K562 (cell line): ENCODE measurements at regions not wholly inside any gene's neighbourhood (a gene's known extent, or its start where the extent isn't known, plus 50 kb on each side); places are given as distances from the start of the nearest gene placed in this dataset.

Experiments
- ATAC-seq: fragments of 200-7000 bp; cut with Tn5 transposase; 3 replicates; pipeline ENCODE4 v1.9.1; 2020; ENCODE audit warnings: moderate library complexity
- BruUV-seq: library from RNA; stranded (reverse); fragments of 400-500 nt; replicated peaks from 2 replicates; lab custom pipeline; 2021; lab: Mats Ljungman, UMichigan
- CTCF ChIA-PET: fragments of 300-600 bp; formaldehyde crosslinking; extraction: SDS; loops from one replicate; lab custom pipeline; 2021; ENCODE audit warnings: low intra/inter-chr PET ratio; lab: Yijun Ruan, JAX
- POLR2A ChIA-PET: fragments of 300-600, 350-650 bp; sonication (Branson Sonifier 250); formaldehyde crosslinking; extraction: SDS; loops from one replicate; lab custom pipeline; 2021; ENCODE audit warnings: antibody characterized with exemption, inconsistent platforms; lab: Yijun Ruan, JAX
- DNase-seq, 4 experiments: peaks; one replicate each; pipeline versions ENCODE4 v3.0.0 to v3.0.0-alpha.2; 2011 to 2018; ENCODE audit warnings: low spot score in 3 of 4, mixed read lengths in 3 of 4; ENCODE audit errors: extremely low read depth in 1 of 4
- FAIRE-seq: peaks from 2 replicates; lab custom pipeline; 2011; peaks lifted over from hg19 to GRCh38; lab: Jason Lieb, UNC
- H2AFZ ChIP-seq: 2 replicates; pipeline ENCODE4 v1.6.0; 2011; ENCODE audit warnings: low read depth, low read length, control low read depth, inconsistent platforms
- H3K27ac ChIP-seq: fragments of 200-600 bp; 3 replicates; pipeline ENCODE4 v1.8.0; 2011; ENCODE audit warnings: low read depth, mild to moderate bottlenecking, control low read depth, inconsistent platforms, low read length, moderate library complexity, mixed read lengths; ENCODE audit errors: extremely low read depth
- H3K27me3 ChIP-seq, 2 experiments: fragments of 300-600 bp in 1 of 2; 2 replicates in 1 of 2; 3 replicates in 1 of 2; pipeline versions ENCODE4 v1.6.0 to v1.8.0; 2011; ENCODE audit warnings: inconsistent platforms in 2 of 2, low read length in 2 of 2, mild to moderate bottlenecking in 1 of 2, mixed read lengths in 1 of 2, moderate library complexity in 1 of 2; ENCODE audit not compliant: control insufficient read depth in 2 of 2, insufficient read depth in 2 of 2
- H3K36me3 ChIP-seq: fragments of 300-600 bp; 3 replicates; pipeline ENCODE4 v1.8.0; 2011; ENCODE audit warnings: mild to moderate bottlenecking, low read length, inconsistent platforms; ENCODE audit not compliant: control insufficient read depth, insufficient read depth
- H3K4me1 ChIP-seq, 2 experiments: fragments of 200-600 bp in 1 of 2; replicated peaks in 1 of 2; 2 replicates in 1 of 2; 3 replicates in 1 of 2; pipeline versions ENCODE4 v1.5.1 to v1.8.0; 2011; ENCODE audit warnings: inconsistent platforms in 2 of 2, low read length in 2 of 2, mild to moderate bottlenecking in 1 of 2, mixed read lengths in 1 of 2, moderate library complexity in 1 of 2; ENCODE audit not compliant: control insufficient read depth in 2 of 2, insufficient read depth in 2 of 2
- H3K4me2 ChIP-seq: 2 replicates; pipeline ENCODE4 v1.6.1; 2011; ENCODE audit warnings: low read length, control low read depth, inconsistent platforms, mixed read lengths; ENCODE audit not compliant: insufficient read depth
- H3K4me3 ChIP-seq: fragments of 200-600 bp; sonication (generic), shearing (Covaris generic); 2 replicates; pipeline ENCODE4 v1.5.1; 2016; ENCODE audit warnings: control low read depth, inconsistent platforms
- H3K79me2 ChIP-seq: fragments of 200-600 bp; 3 replicates; pipeline ENCODE4 v1.8.0; 2011; ENCODE audit warnings: low read length, inconsistent platforms; ENCODE audit not compliant: control insufficient read depth, insufficient read depth
- H3K9ac ChIP-seq, 2 experiments: 2 replicates each; pipeline versions ENCODE4 v1.6.0 to v1.6.1; 2011; ENCODE audit warnings: low read depth in 2 of 2, low read length in 2 of 2, control low read depth in 1 of 2, inconsistent platforms in 1 of 2, mild to moderate bottlenecking in 1 of 2, mixed read lengths in 1 of 2; ENCODE audit not compliant: insufficient read depth in 1 of 2
- H3K9me1 ChIP-seq: one replicate; pipeline ENCODE4 v1.6.0; 2011; ENCODE audit warnings: inconsistent platforms, mild to moderate bottlenecking, low read length, moderate library complexity; ENCODE audit not compliant: control insufficient read depth, insufficient read depth
- H3K9me3 ChIP-seq: replicated peaks from 2 replicates; pipeline ENCODE4 v1.5.1; 2011; ENCODE audit warnings: low read depth, low read length, inconsistent platforms; ENCODE audit not compliant: control insufficient read depth, insufficient read depth
- H4K20me1 ChIP-seq: replicated peaks from 2 replicates; pipeline ENCODE4 v1.6.1; 2011; ENCODE audit warnings: low read length, inconsistent platforms, mixed read lengths; ENCODE audit not compliant: control insufficient read depth, insufficient read depth
- ARHGAP35 ChIP-seq: fragments of 450-650 bp; IDR thresholded peaks from 2 replicates; pipeline ENCODE4 v1.6.1; 2018; ENCODE audit not compliant: partially characterized antibody
- DMBX1 ChIP-seq: fragments of 250-450 bp; sonication (Bioruptor Pico); IDR thresholded peaks from 2 replicates; pipeline ENCODE4 v1.8.0; 2022; ENCODE audit warnings: inconsistent platforms, mild to moderate bottlenecking, moderate library complexity, borderline replicate concordance
- FOSL1 ChIP-seq: fragments of 200-800 bp; sonication (Bioruptor generic); conservative IDR thresholded peaks from 2 replicates; pipeline ENCODE4 v1.6.1; 2016; ENCODE audit warnings: missing genetic modification characterization, missing compliant biosample characterization
- HCFC1 ChIP-seq: IDR thresholded peaks from 2 replicates; pipeline ENCODE4 v1.6.1; 2012; ENCODE audit warnings: low read depth, low read length, improper control_type of control experiment
- KDM5B ChIP-seq: fragments of 200-600 bp; sonication (generic); IDR thresholded peaks from 2 replicates; pipeline ENCODE4 v1.6.1; 2012; ENCODE audit warnings: low read depth, mild to moderate bottlenecking, moderate library complexity, low read length, control low read depth, inconsistent platforms; ENCODE audit not compliant: insufficient replicate concordance
- LEF1 ChIP-seq: fragments of 450-650 bp; IDR thresholded peaks from 2 replicates; pipeline ENCODE4 v1.6.1; 2016; ENCODE audit warnings: mild to moderate bottlenecking
- MCM3 ChIP-seq: fragments of 450-650 bp; IDR thresholded peaks from 2 replicates; pipeline ENCODE4 v1.6.1; 2016
- NFE2 ChIP-seq: IDR thresholded peaks from 2 replicates; pipeline ENCODE4 v1.6.1; 2014; ENCODE audit warnings: antibody characterized with exemption, low read depth
- PCBP2 ChIP-seq: fragments of 200-400 bp; formaldehyde crosslinking; IDR thresholded peaks from 2 replicates; pipeline ENCODE4 v1.6.1; 2018; ENCODE audit warnings: low read length, low read depth, mild to moderate bottlenecking, moderate library complexity; ENCODE audit not compliant: poor library complexity, severe bottlenecking
- PHF8 ChIP-seq: fragments of 200-600 bp; sonication (generic); IDR thresholded peaks from 2 replicates; pipeline ENCODE4 v1.6.1; 2012; ENCODE audit warnings: mixed run types, mild to moderate bottlenecking, inconsistent platforms, low read length, moderate library complexity, borderline replicate concordance
- POLR3A ChIP-seq: IDR thresholded peaks from 2 replicates; pipeline ENCODE4 v1.6.1; 2011; ENCODE audit warnings: borderline replicate concordance, mild to moderate bottlenecking, moderate library complexity; ENCODE audit not compliant: insufficient read length, insufficient read depth; ENCODE audit errors: extremely low read depth
- POU5F1 ChIP-seq: fragments of 150-350 bp; IDR thresholded peaks from 2 replicates; pipeline ENCODE4 v1.6.1; 2014; ENCODE audit warnings: borderline replicate concordance, low read length, low read depth, mild to moderate bottlenecking; ENCODE audit not compliant: partially characterized antibody
- SIN3B ChIP-seq: fragments of 450-650 bp; IDR thresholded peaks from 2 replicates; pipeline ENCODE4 v1.6.1; 2017; ENCODE audit warnings: low read depth, mild to moderate bottlenecking, moderate library complexity
- TEAD1 ChIP-seq, 2 experiments: fragments of 450-650 bp in 1 of 2; sonication (generic) in 1 of 2; formaldehyde crosslinking; IDR thresholded peaks; 2 replicates each; pipeline versions ENCODE4 v1.4.0 to v1.8.0; 2020 to 2022; ENCODE audit warnings: mild to moderate bottlenecking in 2 of 2, missing genetic modification reagents in 1 of 2
- ZBTB12 ChIP-seq: fragments of 250-450 bp; sonication (Bioruptor Pico); IDR thresholded peaks from 2 replicates; pipeline ENCODE4 v1.4.0; 2020
- ZC3H8 ChIP-seq: fragments of 450-650 bp; IDR thresholded peaks from 2 replicates; pipeline ENCODE4 v1.6.1; 2017
- ZNF347 ChIP-seq: fragments of 450-650 bp; formaldehyde crosslinking; IDR thresholded peaks from 2 replicates; pipeline ENCODE4 v1.4.0; 2020; ENCODE audit warnings: low read depth, mild to moderate bottlenecking, moderate library complexity
- ZNF436 ChIP-seq: fragments of 250-450, 450-650 bp; sonication (Bioruptor Pico); formaldehyde crosslinking; IDR thresholded peaks from 2 replicates; pipeline ENCODE4 v1.7.0; 2020; ENCODE audit warnings: mild to moderate bottlenecking
- ZNF511 ChIP-seq: sonication (generic); formaldehyde crosslinking; IDR thresholded peaks from 2 replicates; pipeline ENCODE4 v1.8.0; 2022; ENCODE audit warnings: mild to moderate bottlenecking, missing genetic modification reagents
- ZNF696 ChIP-seq: fragments of 250-450 bp; sonication (Bioruptor Pico); conservative IDR thresholded peaks from 2 replicates; pipeline ENCODE4 v1.4.0; 2020; ENCODE audit warnings: mild to moderate bottlenecking, moderate library complexity
- WGBS: fragments of 100-300 bp; shearing (Covaris generic); methylation state at CpG from one replicate; pipeline ENCODE4 v1.1.6; 2016; ENCODE audit warnings: low coverage, mixed read lengths; ENCODE audit not compliant: insufficient coverage; ENCODE audit errors: missing lambda C conversion rate; 5-methylcytosine and 5-hydroxymethylcytosine counted together
- in situ Hi-C: fragments of 300-500 bp; cut with MboI; formaldehyde crosslinking; loops from 4 replicates; pipeline ENCODE4 v1.15.0; 2018; ENCODE audit warnings: inconsistent platforms, mixed read lengths
- intact Hi-C: fragments of 100-400 bp; cut with micrococcal nuclease; formaldehyde crosslinking; loops from 2 replicates; pipeline ENCODE4 v1.14.2; 2022
- TF ChIP-seq, protein P1 (sequence below): fragments of 450-650 bp; formaldehyde crosslinking; IDR thresholded peaks from 2 replicates; pipeline ENCODE4 v1.4.0; 2020; ENCODE audit warnings: mild to moderate bottlenecking, moderate library complexity

DNA sequence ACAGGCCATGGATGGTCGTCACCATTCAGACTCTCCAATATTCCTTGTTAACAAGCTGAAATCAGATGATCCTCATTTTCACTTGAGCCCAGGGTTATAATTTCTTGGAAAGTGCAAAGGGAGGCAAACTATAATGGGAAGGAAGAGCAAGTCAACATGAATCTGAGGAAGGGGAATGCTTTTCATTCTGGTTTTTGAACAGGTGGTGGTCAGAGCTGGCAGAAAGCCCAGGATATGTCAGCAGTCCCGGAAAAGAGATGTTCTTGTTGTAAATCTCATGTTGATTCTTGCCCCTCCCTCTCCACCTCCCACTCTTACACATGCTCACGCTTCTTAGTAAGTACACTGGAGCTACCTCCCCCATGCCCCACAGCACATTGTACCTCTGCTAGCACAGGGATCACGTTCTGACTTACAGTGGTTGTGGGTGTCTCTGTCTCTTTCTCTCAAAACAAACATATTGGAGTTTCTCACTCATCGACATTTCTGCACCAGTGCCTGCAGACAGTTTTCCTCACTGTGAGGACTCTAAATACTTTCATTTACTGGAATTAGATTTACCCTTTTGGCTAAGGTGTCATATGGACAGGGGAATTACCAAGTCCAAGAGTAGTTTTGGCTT lies 77.6 kb downstream of the XCL2 start:
- 1% methylated on average over 5 of the region's 5 CpGs for WGBS
- Histone ChIP-seq H3K9me1 (no peaks in the 10 kb centered on the region), H3K9ac (no peak overlapping the region; a peak in 1 of 4 replicates), H3K27ac (no peak overlapping the region), H3K27me3 (no peaks in the 10 kb centered on the region), H4K20me1 (no peaks in the 10 kb centered on the region), H3K79me2 (no peaks in the 10 kb centered on the region), H3K9me3 (no peaks in the 10 kb centered on the region), H2AFZ (peak overlapping the region; percentile 58), H3K4me1 (peaks cover 2 to 48% of the 10 kb centered on the region in 2 experiments; a peak in 4 of 5 replicates), H3K4me2 (peak overlapping the region; percentile 11; the same call in 1 of the 2 replicates), H3K4me3 (no peak overlapping the region), H3K36me3 (no peaks in the 10 kb centered on the region)
- ATAC-seq (peak; percentile 85), FAIRE-seq (peak; percentile 77), DNase-seq (peak; percentile 44 to 91 (median 72))
- intact Hi-C loops: loop anchor here (2.0 kb wide), 1 partner anchor 21 kb away; no protein-coding TSS in a partner anchor
- CTCF ChIA-PET: no interaction called here
- POLR2A ChIA-PET: interaction anchor here (0.6 to 0.8 kb wide), 3 partner anchors 10 to 93 kb away, joined by 3 to 7 read pairs (median 3); no protein-coding TSS in a partner anchor
- in situ Hi-C loops: no loop called here
- no TSS peak for BruUV-seq
- TF ChIP-seq NFE2 (no peak), ZNF436 (no peak), TEAD1 (CRISPR knock-in tag; IDR thresholded peaks at IDR 0.05) (no peak), MCM3 (no peak), ZNF347 (CRISPR knock-in tag) (no peak), ARHGAP35 (no peak), ZNF511 (CRISPR knock-in tag) (no peak), PHF8 (no peak), ZBTB12 (no peak), DMBX1 (CRISPR knock-in tag) (no peak), POLR3A (no peak), FOSL1 (tag) (no peak; the same call in 1 of the 2 replicates), SIN3B (no peak), PCBP2 (no peak), ZC3H8 (no peak), POU5F1 (no peak), LEF1 (peak; percentile 88), HCFC1 (no peak), KDM5B (no peak), ZNF696 (no peak)
- TF ChIP-seq, protein P1, sequence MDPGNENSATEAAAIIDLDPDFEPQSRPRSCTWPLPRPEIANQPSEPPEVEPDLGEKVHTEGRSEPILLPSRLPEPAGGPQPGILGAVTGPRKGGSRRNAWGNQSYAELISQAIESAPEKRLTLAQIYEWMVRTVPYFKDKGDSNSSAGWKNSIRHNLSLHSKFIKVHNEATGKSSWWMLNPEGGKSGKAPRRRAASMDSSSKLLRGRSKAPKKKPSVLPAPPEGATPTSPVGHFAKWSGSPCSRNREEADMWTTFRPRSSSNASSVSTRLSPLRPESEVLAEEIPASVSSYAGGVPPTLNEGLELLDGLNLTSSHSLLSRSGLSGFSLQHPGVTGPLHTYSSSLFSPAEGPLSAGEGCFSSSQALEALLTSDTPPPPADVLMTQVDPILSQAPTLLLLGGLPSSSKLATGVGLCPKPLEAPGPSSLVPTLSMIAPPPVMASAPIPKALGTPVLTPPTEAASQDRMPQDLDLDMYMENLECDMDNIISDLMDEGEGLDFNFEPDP (CRISPR knock-in tag): no peak
